Activated T-cell treated with anti-CD3 and anti-CD28 coated beads for 24 hours (primary cell): ENCODE measurements at regions not wholly inside any gene's neighbourhood (a gene's known extent, or its start where the extent isn't known, plus 50 kb on each side); places are given as distances from the start of the nearest gene placed in this dataset.
"Not testable (repeated sequence)": the region's sequence is repeated elsewhere in the genome, so short reads cannot be mapped to it uniquely, and the experiment has no call there.

Source experiments
- DNase-seq: peaks from one replicate; pipeline ENCODE4 v3.0.0-alpha.2; 2020; ENCODE audit warnings: low read depth

GRCh38 chr10:8173243-8173865, 118.9 kb downstream of the GATA3 start:
- no peak for DNase-seq

- DNase-seq, result no peak
Measured at GRCh38 chr10:8173866-8174243, 119.4 kb downstream of the GATA3 start.

- no peak for DNase-seq
Measured at GRCh38 chr10:8174762-8175161, 120.3 kb downstream of the GATA3 start.

DNA sequence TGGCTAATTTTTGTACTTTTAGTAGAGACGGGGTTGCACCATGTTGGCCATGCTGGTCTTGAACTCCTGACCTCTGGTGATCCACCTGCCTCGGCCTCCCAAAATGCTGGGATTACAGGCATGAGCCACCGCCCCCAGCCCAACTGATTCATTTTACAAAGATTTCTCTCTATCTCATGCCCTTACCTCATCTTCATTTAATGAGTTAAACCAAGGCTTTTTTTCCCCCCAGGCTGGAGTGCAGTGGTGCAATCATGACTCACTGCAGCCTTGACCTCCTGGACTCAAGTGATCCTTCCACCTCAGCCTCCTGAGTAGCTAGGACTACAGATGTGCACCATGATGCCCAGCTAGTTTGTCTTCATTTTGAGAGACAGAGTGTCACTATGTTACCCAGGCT, 123.0 kb downstream of the GATA3 start:
- not testable (repeated sequence) for DNase-seq

DNA sequence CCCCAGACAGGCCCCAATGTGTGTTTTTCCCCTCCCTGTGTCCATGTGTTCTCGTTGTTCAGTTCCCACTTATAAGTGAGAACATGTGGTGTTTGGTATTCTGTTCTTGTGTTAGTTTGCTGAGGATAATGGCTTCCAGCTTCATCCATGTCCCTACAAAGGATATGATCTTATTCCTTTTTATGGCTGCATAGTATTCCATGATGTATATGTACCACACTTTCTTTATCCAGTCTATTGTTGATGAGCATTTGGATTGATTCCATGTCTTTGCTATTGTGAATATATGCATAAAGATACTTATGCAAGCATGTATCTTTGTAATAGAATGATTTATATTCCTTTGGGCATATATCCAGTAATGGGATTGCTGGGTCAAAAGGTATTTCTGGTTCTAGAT, 125.3 kb downstream of the GATA3 start:
- DNase-seq, result not testable (repeated sequence)

DNA sequence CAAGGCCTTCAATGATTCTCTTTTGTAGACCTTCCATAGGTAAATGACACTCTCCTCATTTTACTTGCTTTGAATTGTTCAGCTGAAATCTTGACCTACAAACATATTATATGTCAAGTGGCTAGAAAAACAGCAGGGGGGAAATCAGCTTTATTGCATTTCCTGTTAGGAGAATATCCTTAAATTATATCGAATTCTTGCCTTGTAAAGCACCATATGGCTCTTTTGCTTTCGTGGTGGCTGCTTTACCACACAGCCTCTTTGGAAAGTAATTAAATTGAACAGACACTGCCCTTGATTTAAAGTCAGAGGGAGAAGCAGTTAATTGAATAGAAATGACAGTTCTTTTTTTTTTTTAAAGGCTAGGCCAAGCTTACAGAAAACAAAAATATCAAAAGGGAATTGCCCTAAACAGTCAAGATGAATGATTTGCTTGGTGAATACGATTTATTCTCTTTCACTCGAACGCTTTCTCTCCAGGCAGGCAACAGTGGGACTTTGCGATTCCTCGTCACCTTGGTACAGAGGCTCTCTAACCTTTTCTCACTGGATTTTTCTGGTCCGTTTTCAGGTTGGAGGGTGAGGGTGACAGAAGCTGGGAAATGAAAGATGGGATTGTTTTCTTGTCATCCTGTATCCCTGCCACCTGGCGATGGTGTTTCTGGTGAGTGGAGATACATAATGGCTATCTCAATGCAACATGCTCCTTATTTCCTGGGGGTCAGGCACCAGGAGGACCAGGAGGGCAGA, 126.0 kb downstream of the GATA3 start:
- no peak for DNase-seq

- no peak for DNase-seq
Measured at GRCh38 chr10:8181496-8182157, 127.1 kb downstream of the GATA3 start.

- DNase-seq, result no peak
Measured at GRCh38 chr10:8182806-8183205, 128.3 kb downstream of the GATA3 start.

- DNase-seq, result peak; percentile 10
Measured at GRCh38 chr10:8183241-8183704, 128.8 kb downstream of the GATA3 start.

GRCh38 chr10:8187171-8187666, 132.7 kb downstream of the GATA3 start:
- DNase-seq, result no peak

DNA sequence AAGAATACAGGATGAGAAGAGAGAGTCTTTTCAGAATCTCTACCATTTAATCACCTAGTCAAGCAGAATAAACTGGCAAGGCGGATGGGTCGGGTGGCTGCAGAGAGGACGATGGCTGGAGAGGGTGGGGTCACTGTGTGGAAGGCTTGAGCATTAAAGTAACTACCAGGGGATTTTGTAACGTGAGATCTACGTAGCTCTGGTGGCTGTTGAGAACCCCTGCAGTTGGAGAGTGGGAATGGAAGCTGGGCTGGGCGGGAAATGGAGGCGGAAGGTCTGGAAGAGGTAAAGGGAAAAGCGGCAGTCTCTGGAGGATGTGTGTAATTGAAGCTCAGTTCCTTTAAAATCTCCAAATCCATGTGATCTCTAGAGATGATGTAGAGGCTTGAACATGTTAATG, 135.0 kb downstream of the GATA3 start:
- no peak for DNase-seq

DNA sequence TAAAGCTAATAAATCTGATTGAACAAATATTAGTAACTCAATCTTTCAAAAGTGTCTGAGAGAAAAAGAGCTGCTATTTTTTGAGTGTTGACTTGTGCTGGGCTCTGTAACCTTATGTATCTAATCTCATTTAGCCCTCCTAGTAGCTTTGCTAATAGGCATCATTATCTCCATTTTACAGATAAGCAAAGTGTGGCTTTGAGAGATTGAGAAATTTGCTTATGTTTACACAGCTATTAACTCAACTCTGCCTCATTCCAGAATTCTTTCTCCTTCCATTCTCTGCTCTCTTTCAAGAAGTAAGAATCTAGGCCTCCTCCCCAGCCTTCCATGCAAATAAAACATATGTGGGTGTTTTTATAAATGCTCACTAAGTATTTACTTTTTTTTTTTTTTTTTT, 137.8 kb downstream of the GATA3 start:
- no peak for DNase-seq

- no peak for DNase-seq
Measured at GRCh38 chr10:8193546-8193945, 139.1 kb downstream of the GATA3 start.

- DNase-seq, result no peak
Measured at GRCh38 chr10:8194050-8194449, 139.6 kb downstream of the GATA3 start.

DNA sequence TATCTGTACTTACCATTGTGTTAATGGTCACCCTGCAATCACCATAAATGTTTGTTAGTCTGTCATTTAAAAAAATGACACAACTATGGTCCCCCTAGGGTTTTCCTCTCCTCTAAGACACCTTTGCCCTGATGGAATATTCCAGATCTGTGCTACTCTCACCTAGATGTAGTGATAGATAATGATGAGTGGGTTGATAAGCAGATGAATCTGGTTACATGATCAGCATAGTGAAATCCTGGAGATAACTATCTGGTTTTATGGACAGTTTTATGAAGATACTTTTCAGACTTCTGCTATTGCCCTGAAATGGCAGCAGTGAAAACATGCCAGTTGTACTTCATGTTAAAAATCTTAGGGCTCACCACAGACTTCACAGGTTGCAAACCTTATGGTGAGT, 152.4 kb downstream of the GATA3 start:
- no peak for DNase-seq

- no peak for DNase-seq
Measured at GRCh38 chr10:8211631-8212030, 157.1 kb downstream of the GATA3 start.

DNA sequence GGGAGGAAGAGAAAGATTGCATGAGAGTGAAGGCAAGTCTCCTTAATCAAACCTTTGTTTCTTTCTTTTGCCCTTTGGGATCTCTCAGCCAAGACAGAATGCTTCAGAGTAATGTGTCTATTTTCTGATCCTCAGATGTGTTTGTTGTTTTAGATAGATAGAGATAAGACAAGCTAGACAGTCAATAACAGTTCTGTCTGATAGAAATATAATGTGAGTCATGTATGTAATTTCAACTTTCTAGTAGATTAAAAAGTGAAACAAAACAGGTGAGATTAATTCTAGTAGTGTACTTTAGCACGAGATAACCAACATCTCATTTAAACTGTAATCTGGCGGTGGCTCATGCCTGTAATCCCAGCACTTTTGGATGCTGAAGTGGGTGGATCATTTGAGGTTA, 159.2 kb downstream of the GATA3 start:
- no peak for DNase-seq

- DNase-seq, result no peak
Measured at GRCh38 chr10:8214587-8214986, 160.1 kb downstream of the GATA3 start.

DNA sequence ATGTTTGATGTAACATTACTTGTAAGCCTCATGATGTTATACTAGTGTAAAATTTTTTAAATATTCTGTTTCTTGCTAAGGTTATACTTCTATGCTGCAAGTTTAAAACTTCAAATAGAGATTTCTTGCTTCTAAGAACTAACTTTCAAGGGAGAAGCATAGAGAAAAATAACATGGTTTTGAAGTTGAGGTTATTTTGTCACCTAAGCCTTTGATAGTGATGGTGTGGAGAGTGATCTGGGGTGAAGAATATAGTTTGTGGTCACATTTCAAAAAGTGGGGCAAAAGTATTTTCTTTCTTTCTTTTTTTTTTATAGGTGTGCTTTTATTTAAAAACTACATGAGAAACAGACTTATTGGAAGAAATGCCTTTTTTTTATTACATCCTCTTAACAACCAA, 162.4 kb downstream of the GATA3 start:
- DNase-seq, result no peak

DNA sequence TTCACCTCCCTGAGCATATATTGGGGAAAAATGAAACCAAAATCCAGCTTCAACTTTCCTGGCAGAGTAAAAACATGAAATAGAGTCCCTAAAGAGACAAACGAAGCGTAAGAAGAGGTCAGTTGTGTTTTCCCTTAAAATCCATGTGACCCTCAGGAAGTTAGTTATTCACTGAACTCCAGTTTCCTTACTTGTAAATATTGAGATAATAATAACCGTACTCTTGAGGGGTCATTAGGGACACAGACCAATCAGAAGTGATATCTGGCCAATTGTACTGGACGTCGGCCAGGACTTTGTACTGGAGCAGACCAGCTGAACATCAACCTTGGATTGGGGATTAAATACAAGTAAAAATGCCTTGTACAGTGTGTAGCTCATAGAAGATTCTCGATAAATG, 167.0 kb downstream of the GATA3 start:
- DNase-seq, result no peak

GRCh38 chr10:8224591-8224990, 170.1 kb downstream of the GATA3 start:
- DNase-seq, result no peak

GRCh38 chr10:8225187-8225586, 170.7 kb downstream of the GATA3 start:
- DNase-seq, result no peak

- DNase-seq, result no peak
Measured at GRCh38 chr10:8227246-8227645, 172.8 kb downstream of the GATA3 start.
